Endothelial cell of umbilical vein (primary cell): ENCODE measurements at regions not wholly inside any gene's neighbourhood (a gene's known extent, or its start where the extent isn't known, plus 50 kb on each side); places are given as distances from the start of the nearest gene placed in this dataset.

Source experiments
- BruUV-seq: library from RNA; stranded (reverse); fragments of 400-500 nt; replicated peaks from 2 replicates; lab custom pipeline; 2021; lab: Mats Ljungman, UMichigan
- CTCF ChIA-PET: fragments of 300-600, 350-600 bp; sonication (Branson Sonifier 250); formaldehyde crosslinking; loops from one replicate; lab custom pipeline; 2021; ENCODE audit warnings: antibody characterized with exemption, inconsistent platforms; lab: Charles Lee
- POLR2A ChIA-PET: fragments of 300-600, 350-600 bp; sonication (Branson Sonifier 250); formaldehyde crosslinking; loops from one replicate; lab custom pipeline; 2021; ENCODE audit warnings: antibody characterized with exemption, inconsistent platforms; lab: Charles Lee
- DNase-seq: peaks from one replicate; pipeline ENCODE4 v3.0.0-alpha.2; 2011; ENCODE audit warnings: low read depth, low spot score
- FAIRE-seq: peaks from 2 replicates; lab custom pipeline; 2011; peaks lifted over from hg19 to GRCh38; lab: Jason Lieb, UNC
- H2AFZ ChIP-seq: 2 replicates; pipeline ENCODE4 v1.6.0; 2012; ENCODE audit warnings: low read depth, low read length, control low read depth, inconsistent platforms
- H3K27ac ChIP-seq: 2 replicates; pipeline ENCODE4 v1.5.1; 2011; ENCODE audit warnings: low read depth, mild to moderate bottlenecking, control low read depth, low read length, moderate library complexity; ENCODE audit not compliant: insufficient read depth
- H3K27me3 ChIP-seq, 2 experiments: 2 replicates each; pipeline versions ENCODE4 v1.6.0 to v1.6.1; 2011; ENCODE audit warnings: low read length in 2 of 2, mixed read lengths in 1 of 2; ENCODE audit not compliant: control insufficient read depth in 2 of 2, insufficient read depth in 2 of 2
- H3K36me3 ChIP-seq, 2 experiments: 2 replicates in 1 of 2; 3 replicates in 1 of 2; pipeline ENCODE4 v1.5.1; 2011; ENCODE audit warnings: low read length in 2 of 2, mild to moderate bottlenecking in 1 of 2, moderate library complexity in 1 of 2; ENCODE audit not compliant: control insufficient read depth in 2 of 2, insufficient read depth in 2 of 2; ENCODE audit errors: extremely low read depth in 1 of 2
- H3K4me1 ChIP-seq: 3 replicates; pipeline ENCODE4 v1.5.1; 2011; ENCODE audit warnings: mild to moderate bottlenecking, low read length; ENCODE audit not compliant: control insufficient read depth, insufficient read depth; ENCODE audit errors: extremely low read depth
- H3K4me2 ChIP-seq: 2 replicates; pipeline ENCODE4 v1.6.1; 2011; ENCODE audit warnings: low read length, control low read depth, mixed read lengths; ENCODE audit not compliant: insufficient read depth
- H3K4me3 ChIP-seq, 3 experiments: fragments of 200-600 bp in 1 of 3; sonication (generic), shearing (Covaris generic) in 1 of 3; replicated peaks in 1 of 3; 2 replicates each; pipeline ENCODE4 v1.5.1; 2011 to 2016; ENCODE audit warnings: control low read depth in 3 of 3, low read length in 3 of 3, mild to moderate bottlenecking in 2 of 3, inconsistent platforms in 1 of 3, low read depth in 1 of 3, moderate library complexity in 1 of 3; ENCODE audit not compliant: insufficient read depth in 1 of 3
- H3K79me2 ChIP-seq: 2 replicates; pipeline ENCODE4 v1.6.0; 2012; ENCODE audit warnings: low read length, inconsistent platforms; ENCODE audit not compliant: control insufficient read depth, insufficient read depth
- H3K9ac ChIP-seq: replicated peaks from 2 replicates; pipeline ENCODE3; 2011; ENCODE audit warnings: low read length, control low read depth; ENCODE audit not compliant: insufficient read depth; ENCODE audit errors: extremely low read depth
- H3K9me1 ChIP-seq: replicated peaks from 3 replicates; pipeline ENCODE4 v1.6.0; 2011; ENCODE audit warnings: mild to moderate bottlenecking, low read length; ENCODE audit not compliant: control insufficient read depth, insufficient read depth; ENCODE audit errors: extremely low read depth
- H3K9me3 ChIP-seq: replicated peaks from 2 replicates; pipeline ENCODE4 v1.5.1; 2012; ENCODE audit warnings: low read length, inconsistent platforms; ENCODE audit not compliant: control insufficient read depth, insufficient read depth
- H4K20me1 ChIP-seq: replicated peaks from 2 replicates; pipeline ENCODE3; 2011; ENCODE audit warnings: mild to moderate bottlenecking, low read length; ENCODE audit not compliant: control insufficient read depth, insufficient read depth; ENCODE audit errors: extremely low read depth
- EZH2 ChIP-seq: IDR thresholded peaks from 2 replicates; pipeline ENCODE4 v1.6.1; 2012; ENCODE audit warnings: borderline replicate concordance, low read depth, mild to moderate bottlenecking, moderate library complexity, low read length, inconsistent platforms; ENCODE audit not compliant: severe bottlenecking
- FOS ChIP-seq: IDR thresholded peaks from 2 replicates; pipeline ENCODE4 v1.6.1; 2011; ENCODE audit warnings: mild to moderate bottlenecking, low read length, moderate library complexity, borderline replicate concordance; ENCODE audit not compliant: insufficient read depth
- GATA2 ChIP-seq: IDR thresholded peaks from 2 replicates; pipeline ENCODE4 v1.7.0; 2011; ENCODE audit warnings: low read depth, mild to moderate bottlenecking, moderate library complexity, mixed read lengths, low read length; ENCODE audit not compliant: insufficient read length, insufficient read depth
- JUN ChIP-seq: IDR thresholded peaks from 2 replicates; pipeline ENCODE4 v1.6.1; 2011; ENCODE audit warnings: borderline replicate concordance, low read depth; ENCODE audit not compliant: insufficient read length, insufficient read depth
- MYC ChIP-seq: IDR thresholded peaks from one replicate; pipeline ENCODE4 v1.6.1; 2011; ENCODE audit warnings: mild to moderate bottlenecking, low read depth, low read length
- POLR2A ChIP-seq: IDR thresholded peaks from 2 replicates; pipeline ENCODE4 v1.6.1; 2012; ENCODE audit warnings: low read depth, mild to moderate bottlenecking, control low read depth, low read length
- POLR2AphosphoS5 ChIP-seq: IDR thresholded peaks from 2 replicates; pipeline ENCODE4 v1.6.1; 2012; ENCODE audit warnings: low read depth, mild to moderate bottlenecking, control low read depth, low read length, moderate library complexity; ENCODE audit not compliant: insufficient read depth
- dilution Hi-C: fragments of 300-500 bp; cut with MboI; formaldehyde crosslinking; loops from one replicate; pipeline ENCODE4 v1.15.0; 2019; ENCODE audit warnings: low sequenced_read_pairs; ENCODE audit not compliant: extremely low pct_ligation_motif_present
- intact Hi-C: fragments of 100-400 bp; cut with micrococcal nuclease; formaldehyde crosslinking; loops from one replicate; pipeline ENCODE4 v1.10.0; 2022
- TF ChIP-seq, protein P1 (sequence below): IDR thresholded peaks from 2 replicates; pipeline ENCODE4 v1.6.1; 2011; ENCODE audit not compliant: insufficient read depth, insufficient read length
- TF ChIP-seq, protein P2 (sequence below), 2 donors: IDR thresholded peaks; 1 replicate in 1 of 2; 2 replicates in 1 of 2; pipeline ENCODE4 v1.5.1; 2011; ENCODE audit warnings: low read length in 2 of 2, mild to moderate bottlenecking in 2 of 2, moderate library complexity in 2 of 2, control low read depth in 1 of 2, inconsistent platforms in 1 of 2, low read depth in 1 of 2; ENCODE audit not compliant: insufficient read depth in 1 of 2; ENCODE audit errors: extremely low read depth in 1 of 2

DNA sequence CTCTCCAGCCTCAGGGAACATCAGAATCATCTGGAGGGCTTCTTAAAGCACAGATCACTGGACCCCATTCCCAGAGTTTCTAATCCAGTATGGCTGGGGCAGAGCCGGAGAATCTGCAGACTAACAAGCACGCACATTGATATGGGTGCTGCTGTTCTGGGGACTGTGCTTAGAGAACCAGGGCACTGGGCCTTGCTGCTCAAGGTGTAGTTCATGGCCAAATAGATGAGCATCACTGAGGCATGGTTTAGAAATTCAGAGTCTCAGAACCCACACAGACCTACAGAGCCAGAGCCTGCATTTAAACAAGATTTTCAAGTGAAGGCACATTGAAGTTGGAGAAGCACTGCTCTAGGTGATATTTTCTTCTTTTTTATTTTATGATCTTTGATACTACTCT is 376.8 kb upstream of the PHF14 start:
- no peak overlapping the region for H3K4me2 ChIP-seq
- ChIA-PET CTCF (no interaction called here), POLR2A (no interaction called here)
- H3K9me3 ChIP-seq: no peaks in the 10 kb centered on the region
- FAIRE-seq (no peak), DNase-seq (no peak)
- no peak overlapping the region for H3K9ac ChIP-seq
- dilution Hi-C loops: no loop called here
- no peak overlapping the region for H2AFZ ChIP-seq
- intact Hi-C loops: no loop called here
- H3K79me2 ChIP-seq: no peaks in the 10 kb centered on the region
- BruUV-seq: no TSS peak
- no peak overlapping the region for H3K27ac ChIP-seq
- no peaks in the 10 kb centered on the region for H4K20me1 ChIP-seq
- TF ChIP-seq GATA2 (no peak), EZH2 (no peak), JUN (no peak), MYC (no peak), POLR2AphosphoS5 (no peak), FOS (no peak), POLR2A (no peak)
- TF ChIP-seq, protein P1, sequence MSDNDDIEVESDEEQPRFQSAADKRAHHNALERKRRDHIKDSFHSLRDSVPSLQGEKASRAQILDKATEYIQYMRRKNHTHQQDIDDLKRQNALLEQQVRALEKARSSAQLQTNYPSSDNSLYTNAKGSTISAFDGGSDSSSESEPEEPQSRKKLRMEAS: no peak
- TF ChIP-seq, protein P2, sequence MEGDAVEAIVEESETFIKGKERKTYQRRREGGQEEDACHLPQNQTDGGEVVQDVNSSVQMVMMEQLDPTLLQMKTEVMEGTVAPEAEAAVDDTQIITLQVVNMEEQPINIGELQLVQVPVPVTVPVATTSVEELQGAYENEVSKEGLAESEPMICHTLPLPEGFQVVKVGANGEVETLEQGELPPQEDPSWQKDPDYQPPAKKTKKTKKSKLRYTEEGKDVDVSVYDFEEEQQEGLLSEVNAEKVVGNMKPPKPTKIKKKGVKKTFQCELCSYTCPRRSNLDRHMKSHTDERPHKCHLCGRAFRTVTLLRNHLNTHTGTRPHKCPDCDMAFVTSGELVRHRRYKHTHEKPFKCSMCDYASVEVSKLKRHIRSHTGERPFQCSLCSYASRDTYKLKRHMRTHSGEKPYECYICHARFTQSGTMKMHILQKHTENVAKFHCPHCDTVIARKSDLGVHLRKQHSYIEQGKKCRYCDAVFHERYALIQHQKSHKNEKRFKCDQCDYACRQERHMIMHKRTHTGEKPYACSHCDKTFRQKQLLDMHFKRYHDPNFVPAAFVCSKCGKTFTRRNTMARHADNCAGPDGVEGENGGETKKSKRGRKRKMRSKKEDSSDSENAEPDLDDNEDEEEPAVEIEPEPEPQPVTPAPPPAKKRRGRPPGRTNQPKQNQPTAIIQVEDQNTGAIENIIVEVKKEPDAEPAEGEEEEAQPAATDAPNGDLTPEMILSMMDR (IDR thresholded peaks at IDR 0.05; ENCODE audit: extremely low read depth in 1 of 2, insufficient read depth in 1 of 2, low read depth in 1 of 2, low read length in 2 of 2): no peak
- H3K4me1 ChIP-seq: no peaks in the 10 kb centered on the region
- no peaks in the 10 kb centered on the region for H3K36me3 ChIP-seq
- H3K9me1 ChIP-seq: no peaks in the 10 kb centered on the region
- no peak overlapping the region for H3K4me3 ChIP-seq
- no peaks in the 10 kb centered on the region for H3K27me3 ChIP-seq
